Fibroblast of the aortic adventitia (primary cell): ENCODE measurements at regions not wholly inside any gene's neighbourhood (a gene's known extent, or its start where the extent isn't known, plus 50 kb on each side); places are given as distances from the start of the nearest gene placed in this dataset.
A peak's percentile ranks its signal among the peaks of the same experiment; 100 is the strongest.
"Not testable (repeated sequence)": the region's sequence is repeated elsewhere in the genome, so short reads cannot be mapped to it uniquely, and the experiment has no call there.

Experiments used
- DNase-seq: peaks from one replicate; pipeline ENCODE4 v3.0.0-alpha.2; 2010; ENCODE audit warnings: low read depth
- H3K4me3 ChIP-seq: 2 replicates; pipeline ENCODE4 v1.5.1; 2011; ENCODE audit warnings: low read depth, mild to moderate bottlenecking, control low read depth, low read length, moderate library complexity
- TF ChIP-seq, protein P1 (sequence below): IDR thresholded peaks from 2 replicates; pipeline ENCODE4 v1.5.1; 2011; ENCODE audit warnings: mild to moderate bottlenecking, low read length, control low read depth, inconsistent platforms; ENCODE audit not compliant: insufficient read depth

DNA sequence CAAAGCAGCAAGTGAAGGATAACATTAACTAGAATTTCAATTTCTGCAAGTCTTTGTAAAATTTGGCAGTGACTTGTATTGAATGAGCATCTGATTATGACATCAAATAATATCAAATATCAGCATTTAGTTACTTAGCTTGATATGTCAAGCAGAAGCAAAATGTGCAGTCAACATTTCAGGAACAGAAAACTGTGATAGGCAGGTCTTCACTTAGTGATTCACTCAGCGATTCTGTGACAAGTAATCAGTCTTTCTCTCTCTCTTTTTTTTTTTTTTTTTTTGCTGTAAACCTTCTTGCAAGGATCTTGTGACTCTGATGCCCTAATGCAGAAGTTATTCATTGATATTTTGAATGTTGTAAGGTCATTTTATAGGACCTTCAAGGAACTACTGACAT lies 307.1 kb downstream of the MTERF1 start:
- TF ChIP-seq, protein P1, sequence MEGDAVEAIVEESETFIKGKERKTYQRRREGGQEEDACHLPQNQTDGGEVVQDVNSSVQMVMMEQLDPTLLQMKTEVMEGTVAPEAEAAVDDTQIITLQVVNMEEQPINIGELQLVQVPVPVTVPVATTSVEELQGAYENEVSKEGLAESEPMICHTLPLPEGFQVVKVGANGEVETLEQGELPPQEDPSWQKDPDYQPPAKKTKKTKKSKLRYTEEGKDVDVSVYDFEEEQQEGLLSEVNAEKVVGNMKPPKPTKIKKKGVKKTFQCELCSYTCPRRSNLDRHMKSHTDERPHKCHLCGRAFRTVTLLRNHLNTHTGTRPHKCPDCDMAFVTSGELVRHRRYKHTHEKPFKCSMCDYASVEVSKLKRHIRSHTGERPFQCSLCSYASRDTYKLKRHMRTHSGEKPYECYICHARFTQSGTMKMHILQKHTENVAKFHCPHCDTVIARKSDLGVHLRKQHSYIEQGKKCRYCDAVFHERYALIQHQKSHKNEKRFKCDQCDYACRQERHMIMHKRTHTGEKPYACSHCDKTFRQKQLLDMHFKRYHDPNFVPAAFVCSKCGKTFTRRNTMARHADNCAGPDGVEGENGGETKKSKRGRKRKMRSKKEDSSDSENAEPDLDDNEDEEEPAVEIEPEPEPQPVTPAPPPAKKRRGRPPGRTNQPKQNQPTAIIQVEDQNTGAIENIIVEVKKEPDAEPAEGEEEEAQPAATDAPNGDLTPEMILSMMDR: no peak
- DNase-seq: no peak
- H3K4me3 ChIP-seq: no peak overlapping the region

DNA sequence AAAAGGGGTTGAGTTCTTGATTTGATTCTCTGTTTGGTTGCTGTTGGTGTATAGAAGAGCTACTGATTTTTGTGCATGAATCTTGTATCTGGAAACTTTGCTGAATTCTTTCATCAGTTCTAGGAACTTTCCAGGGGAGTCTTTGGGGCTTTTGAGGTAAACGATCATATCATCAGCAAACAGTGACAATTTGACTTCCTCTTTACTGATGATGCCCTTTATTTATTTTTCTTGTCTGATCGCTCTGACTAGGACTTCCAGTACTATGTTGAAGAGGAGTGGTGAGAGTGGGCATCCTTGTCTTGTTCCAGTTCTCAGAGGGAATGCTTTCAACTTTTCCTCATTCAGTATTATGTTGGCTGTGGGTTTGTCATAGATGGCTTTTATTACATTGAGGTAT lies 304.0 kb downstream of the MTERF1 start:
- H3K4me3 ChIP-seq: not testable (repeated sequence)

DNA sequence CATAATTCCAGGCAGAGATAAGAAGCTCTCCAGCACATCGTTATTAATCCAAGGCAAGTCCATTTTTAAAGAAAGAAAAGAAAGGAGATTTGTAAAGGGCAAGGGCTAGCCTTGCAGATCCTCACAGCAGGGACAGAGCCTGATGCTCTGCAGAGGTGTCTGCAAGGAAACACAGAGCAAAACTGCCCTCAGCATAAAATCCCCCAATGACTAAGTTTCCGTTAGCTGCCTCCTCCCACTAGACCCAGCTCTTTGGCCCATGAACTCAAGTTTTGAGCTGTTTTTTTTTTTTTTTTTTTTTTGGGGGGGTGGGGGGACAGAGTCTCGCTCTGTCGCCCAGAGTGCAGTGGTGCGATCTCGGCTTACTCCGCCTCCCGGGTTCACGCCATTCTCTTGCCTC lies 300.7 kb downstream of the MTERF1 start:
- DNase-seq: no peak
- no peak overlapping the region for H3K4me3 ChIP-seq
- TF ChIP-seq, protein P1: no peak

More for the DNA sequence above, 304.0 kb downstream of the MTERF1 start:
- DNase-seq: not testable (repeated sequence)

DNA sequence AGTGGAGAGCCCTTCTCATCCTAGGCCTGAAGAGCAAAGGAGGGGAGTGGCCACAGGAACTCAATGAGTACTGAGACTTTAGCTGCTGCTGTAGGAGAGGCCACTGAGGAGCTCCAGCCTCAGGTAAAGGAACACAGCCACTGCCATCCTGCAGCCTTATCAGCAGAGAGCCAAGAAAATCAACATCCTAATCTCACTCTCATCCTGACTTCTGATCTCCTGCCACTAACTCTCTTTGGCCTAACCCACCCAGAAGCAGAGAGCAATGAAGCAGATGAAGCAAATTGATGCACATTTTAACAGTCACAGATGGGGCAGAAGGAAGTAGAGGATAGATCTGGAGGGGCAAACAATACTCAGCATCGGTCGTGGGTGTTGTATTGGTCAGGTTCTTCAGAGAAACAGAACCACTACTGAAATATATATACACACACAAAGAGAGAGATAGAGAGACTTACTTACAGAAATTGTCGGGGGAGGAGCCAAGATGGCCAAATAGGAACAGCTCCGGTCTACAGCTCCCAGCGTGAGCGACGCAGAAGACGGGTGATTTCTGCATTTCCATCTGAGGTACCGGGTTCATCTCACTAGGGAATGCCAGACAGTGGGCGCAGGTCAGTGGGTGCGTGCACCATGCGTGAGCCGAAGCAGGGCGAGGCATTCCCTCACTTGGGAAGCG lies 297.6 kb downstream of the MTERF1 start:
- no peak overlapping the region for H3K4me3 ChIP-seq
- TF ChIP-seq, protein P1: no peak
- DNase-seq: no peak

DNA sequence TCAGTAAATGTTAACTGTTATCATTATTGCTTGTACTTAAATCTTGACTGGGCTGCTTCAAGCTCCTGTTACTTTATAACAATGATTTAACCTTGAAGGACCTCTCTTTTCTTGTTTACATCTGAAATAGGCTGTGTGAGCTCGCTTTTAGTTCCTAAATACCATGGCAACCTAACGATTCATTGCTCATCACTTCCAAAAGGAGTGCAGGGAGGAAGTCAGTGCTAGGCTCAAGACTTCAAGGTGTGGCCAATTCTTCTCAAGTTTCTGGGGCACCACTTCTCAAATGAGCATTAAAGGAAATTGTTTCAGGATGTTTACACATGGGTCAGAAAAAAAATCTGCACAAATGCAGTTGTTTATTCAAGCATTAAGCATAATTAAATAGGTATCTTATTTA lies 284.2 kb downstream of the MTERF1 start:
- DNase-seq: no peak
- H3K4me3 ChIP-seq: no peak overlapping the region
- TF ChIP-seq, protein P1: no peak

DNA sequence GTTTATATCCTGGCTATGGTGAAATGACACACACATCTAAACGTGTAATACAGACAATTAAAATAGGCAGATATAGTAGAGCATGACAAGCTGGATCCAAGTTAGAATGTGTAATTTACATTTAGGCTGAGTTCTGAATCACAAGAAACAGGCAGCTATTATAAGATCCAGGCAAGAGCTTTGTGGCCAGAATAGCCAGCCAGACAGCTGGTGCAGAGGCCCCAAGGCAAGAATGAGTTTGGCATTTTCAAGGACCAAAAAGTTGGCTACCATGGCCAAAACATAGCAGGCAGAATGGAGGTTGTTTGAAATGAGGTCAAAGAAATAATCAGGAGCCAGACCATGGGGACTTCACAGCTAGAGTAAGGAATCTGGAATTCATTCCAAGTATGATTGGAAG lies 281.7 kb downstream of the MTERF1 start:
- peak; percentile 5 for DNase-seq
- TF ChIP-seq, protein P1: no peak
- H3K4me3 ChIP-seq: no peak overlapping the region

DNA sequence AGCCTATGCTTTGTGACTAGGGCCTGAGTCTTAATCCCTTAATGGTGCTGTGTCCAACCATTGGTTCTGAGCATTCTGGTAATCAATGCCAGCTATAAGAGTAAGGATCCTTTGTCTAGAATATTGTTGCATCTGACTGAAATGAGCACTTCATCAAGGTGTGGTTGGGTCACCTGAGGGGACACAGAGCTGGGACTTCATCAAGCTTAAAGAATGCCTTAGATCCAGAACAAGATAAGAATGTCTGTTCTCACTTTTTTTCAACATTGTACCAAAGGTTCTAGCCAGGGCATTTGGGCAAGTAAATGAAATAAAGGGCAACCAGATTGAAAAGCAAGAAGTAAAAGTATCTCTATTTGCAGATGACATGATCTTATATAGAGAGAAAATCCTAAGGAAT lies 280.4 kb downstream of the MTERF1 start:
- no peak for DNase-seq
- no peak overlapping the region for H3K4me3 ChIP-seq
- TF ChIP-seq, protein P1: no peak
